Left lung (tissue), 4 donors: ENCODE measurements at regions not wholly inside any gene's neighbourhood (a gene's known extent, or its start where the extent isn't known, plus 50 kb on each side); places are given as distances from the start of the nearest gene placed in this dataset.

Source experiments
- ATAC-seq: fragments of 200-7000 bp; cut with Tn5 transposase; one replicate; pipeline ENCODE4 v1.9.1; 2020; ENCODE audit warnings: moderate library complexity
- DNase-seq, 4 donors: peaks; one replicate each; pipeline ENCODE4 v3.0.0-alpha.2; 2013 to 2020
- H3K27ac ChIP-seq, 2 donors: fragments of 200-600 bp; sonication (generic) in 1 of 2; one replicate each; pipeline versions ENCODE4 v1.5.0 to v1.8.0; 2020 to 2021
- H3K27me3 ChIP-seq, 2 donors: fragments of 200-600 bp; sonication (generic) in 1 of 2; one replicate each; pipeline versions ENCODE4 v1.5.0 to v1.8.0; 2020 to 2021
- H3K36me3 ChIP-seq, 2 donors: fragments of 200-600 bp; sonication (generic) in 1 of 2; one replicate each; pipeline versions ENCODE4 v1.5.0 to v1.8.0; 2020 to 2021
- H3K4me1 ChIP-seq, 2 donors: fragments of 200-600 bp; one replicate each; pipeline ENCODE4 v1.8.0; 2021
- H3K4me3 ChIP-seq, 2 donors: fragments of 200-600 bp; sonication (generic) in 1 of 2; one replicate each; pipeline versions ENCODE4 v1.5.0 to v1.8.0; 2020 to 2021; ENCODE audit warnings: mild to moderate bottlenecking in 1 of 2
- H3K9me3 ChIP-seq, 2 donors: fragments of 200-600 bp; sonication (generic) in 1 of 2; one replicate each; pipeline versions ENCODE4 v1.5.0 to v1.8.0; 2020 to 2021
- CTCF ChIP-seq, 2 donors: fragments of 200-600 bp; sonication (generic) in 1 of 2; IDR thresholded peaks; one replicate each; pipeline versions ENCODE4 v1.5.0 to v1.8.0; 2021; ENCODE audit warnings: antibody characterized with exemption in 2 of 2
- intact Hi-C, 2 donors: fragments of 100-400 bp; cut with DNase I; formaldehyde crosslinking; loops; one replicate each; pipeline versions ENCODE4 v1.11.2 to v1.14.2; 2022
- donor health status: DM: no; HTN: yes; CAD: no.
- donor health status: DM: no; HTN: no; CAD: no.

- H3K4me3 ChIP-seq: no peak overlapping the region
- DNase-seq (no peak), ATAC-seq (no peak)
- intact Hi-C loops: no loop called here
- no peaks in the 10 kb centered on the region for H3K36me3 ChIP-seq
- TF ChIP-seq CTCF (IDR thresholded peaks at IDR 0.05): no peak
- H3K27ac ChIP-seq: no peak overlapping the region
- H3K27me3 ChIP-seq: no peaks in the 10 kb centered on the region
- H3K4me1 ChIP-seq: peaks cover 8 to 14% of the 10 kb centered on the region in 2 donors
- H3K9me3 ChIP-seq: no peaks in the 10 kb centered on the region
Observed at GRCh38 chr5:143509758-143510221, 106.3 kb upstream of the NR3C1 start.

- Histone ChIP-seq H3K36me3 (no peaks in the 10 kb centered on the region), H3K4me1 (peaks cover 8 to 14% of the 10 kb centered on the region in 2 donors), H3K27ac (peak overlapping the region; percentile 39 to 51), H3K4me3 (no peak overlapping the region), H3K27me3 (no peaks in the 10 kb centered on the region), H3K9me3 (no peaks in the 10 kb centered on the region)
- ATAC-seq: peak; percentile 97
- TF ChIP-seq CTCF (IDR thresholded peaks at IDR 0.05): no peak
- intact Hi-C loops: no loop called here
- peak in 1 of 4 donors; percentile 25 for DNase-seq
Observed at GRCh38 chr5:143506836-143507552, 103.5 kb upstream of the NR3C1 start.

- Histone ChIP-seq H3K27me3 (no peaks in the 10 kb centered on the region), H3K4me1 (peaks cover 8 to 14% of the 10 kb centered on the region in 2 donors), H3K36me3 (no peaks in the 10 kb centered on the region), H3K27ac (no peak overlapping the region), H3K4me3 (no peak overlapping the region), H3K9me3 (no peaks in the 10 kb centered on the region)
- no peak for DNase-seq
- no peak for ATAC-seq
- no peak for TF ChIP-seq CTCF (IDR thresholded peaks at IDR 0.05)
- intact Hi-C loops: no loop called here
Observed at GRCh38 chr5:143505934-143506333, 102.4 kb upstream of the NR3C1 start.

DNA sequence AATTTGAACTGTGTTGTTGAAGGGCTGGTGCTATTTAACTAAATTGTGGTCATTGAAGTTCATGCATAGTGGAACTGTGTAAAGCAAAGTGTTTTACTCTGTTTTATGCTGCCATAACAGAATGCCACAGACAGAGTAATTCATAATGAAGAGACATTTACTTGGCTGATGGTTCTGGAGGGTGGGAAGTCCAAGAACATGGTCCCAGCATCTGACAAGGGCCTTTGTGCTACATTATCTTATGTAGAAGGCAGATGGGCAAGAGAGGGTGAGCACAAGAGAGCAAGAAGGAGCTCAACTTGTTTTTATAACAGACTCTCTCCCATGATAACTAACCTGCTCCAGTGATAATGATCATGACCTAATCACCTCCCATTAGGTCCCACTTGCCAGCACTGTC, 101.9 kb upstream of the NR3C1 start:
- no peak overlapping the region for H3K4me3 ChIP-seq
- peaks cover 8 to 14% of the 10 kb centered on the region in 2 donors for H3K4me1 ChIP-seq
- H3K27me3 ChIP-seq: no peaks in the 10 kb centered on the region
- TF ChIP-seq CTCF (IDR thresholded peaks at IDR 0.05): no peak
- no peak for ATAC-seq
- H3K27ac ChIP-seq: no peak overlapping the region
- intact Hi-C loops: no loop called here
- no peak for DNase-seq
- no peaks in the 10 kb centered on the region for H3K9me3 ChIP-seq
- no peaks in the 10 kb centered on the region for H3K36me3 ChIP-seq

- no peak for DNase-seq
- Histone ChIP-seq H3K36me3 (no peaks in the 10 kb centered on the region), H3K27ac (no peak overlapping the region), H3K4me1 (peaks cover 0 to under 1% of the 10 kb centered on the region in 2 donors), H3K9me3 (no peaks in the 10 kb centered on the region), H3K27me3 (no peaks in the 10 kb centered on the region), H3K4me3 (no peak overlapping the region)
- no peak for TF ChIP-seq CTCF (IDR thresholded peaks at IDR 0.05)
- ATAC-seq: no peak
- intact Hi-C loops: no loop called here
Observed at GRCh38 chr5:143501310-143502044, 98.0 kb upstream of the NR3C1 start.
